GM19043 (cell line): ENCODE measurements at regions not wholly inside any gene's neighbourhood (a gene's known extent, or its start where the extent isn't known, plus 50 kb on each side); places are given as distances from the start of the nearest gene placed in this dataset.
A peak's percentile ranks its signal among the peaks of the same experiment; 100 is the strongest.

Source experiments
- ATAC-seq: cut with Tn5 transposase; IDR thresholded peaks from one replicate; pipeline ENCODE4 v1.9.1; 2021; ENCODE audit warnings: low read depth; ENCODE audit not compliant: unreplicated experiment

GRCh38 chr15:77557564-77557963 lies 75.1 kb downstream of the LINGO1 start:
- ATAC-seq, result no peak

DNA sequence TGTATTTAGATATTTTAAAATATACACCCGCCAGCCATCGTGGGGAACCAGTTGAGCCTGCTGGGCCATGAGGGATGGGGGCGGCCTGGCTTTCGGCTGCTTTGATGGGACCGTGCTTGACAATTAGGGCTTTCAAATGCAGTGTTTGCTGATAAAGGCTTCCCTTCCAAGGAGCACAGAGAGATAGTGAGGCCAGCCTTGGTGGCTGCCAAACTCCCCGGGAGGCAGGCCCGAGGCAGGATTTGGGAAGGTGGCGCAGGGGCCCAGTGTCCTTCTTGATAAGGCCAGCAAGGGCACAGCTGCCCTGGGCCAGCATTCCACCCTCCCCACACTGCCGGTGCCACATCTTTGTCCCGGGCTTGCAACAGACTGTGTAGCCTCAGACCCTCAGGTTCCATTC lies 75.6 kb downstream of the LINGO1 start:
- ATAC-seq, result no peak

DNA sequence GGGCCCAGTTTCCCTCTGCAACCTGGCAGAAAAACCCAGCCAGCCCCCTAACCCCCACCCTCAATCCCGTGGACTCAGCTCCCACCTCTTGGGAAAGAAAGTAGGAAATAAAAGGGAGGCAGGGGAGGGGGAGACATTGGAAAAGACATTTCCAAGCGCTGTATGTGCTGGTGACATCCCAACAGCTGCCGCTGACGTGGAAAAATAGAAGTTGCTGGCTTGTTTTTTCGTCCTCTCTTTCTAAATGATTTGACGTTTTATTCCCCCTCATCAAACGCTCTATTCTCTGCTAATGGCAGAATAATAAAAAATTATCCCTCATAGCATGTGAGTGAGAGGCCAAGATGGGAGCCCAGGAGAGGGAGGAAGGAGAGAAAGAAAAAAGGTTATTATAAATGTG lies 76.1 kb downstream of the LINGO1 start:
- no peak for ATAC-seq

- no peak for ATAC-seq
Observed at GRCh38 chr15:77555232-77555631, 77.5 kb downstream of the LINGO1 start.

- ATAC-seq, result no peak
Observed at GRCh38 chr15:77554306-77555080, 78.2 kb downstream of the LINGO1 start.

DNA sequence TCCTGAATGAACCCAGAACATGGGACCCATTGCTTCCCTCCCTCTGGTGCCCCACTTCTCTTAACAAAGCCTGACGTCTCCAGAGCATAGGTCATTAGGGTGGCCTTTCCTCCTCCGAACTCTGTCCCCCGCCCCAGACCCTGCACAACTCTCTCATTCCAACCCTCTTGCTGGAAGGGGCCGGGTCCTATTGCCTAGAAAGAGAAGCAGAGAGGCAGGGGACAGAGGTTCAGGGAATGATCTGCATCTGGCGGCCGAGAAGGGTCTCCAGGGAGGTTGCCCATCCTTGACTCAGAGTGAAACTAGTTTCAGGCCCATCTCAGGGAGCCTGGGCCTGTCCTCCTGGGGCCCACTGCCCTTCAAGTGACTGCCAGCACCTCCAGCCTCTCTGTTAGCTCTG lies 79.0 kb downstream of the LINGO1 start:
- no peak for ATAC-seq

- ATAC-seq, result no peak
Observed at GRCh38 chr15:77553257-77553656, 79.5 kb downstream of the LINGO1 start.

- no peak for ATAC-seq
Observed at GRCh38 chr15:77552066-77552465, 80.6 kb downstream of the LINGO1 start.

- no peak for ATAC-seq
Observed at GRCh38 chr15:77550301-77551251, 82.1 kb downstream of the LINGO1 start.

- ATAC-seq, result no peak
Observed at GRCh38 chr15:77549576-77550288, 83.0 kb downstream of the LINGO1 start.

GRCh38 chr15:77548589-77549557 lies 83.8 kb downstream of the LINGO1 start:
- no peak for ATAC-seq

GRCh38 chr15:77547801-77548588 lies 84.7 kb downstream of the LINGO1 start:
- no peak for ATAC-seq

DNA sequence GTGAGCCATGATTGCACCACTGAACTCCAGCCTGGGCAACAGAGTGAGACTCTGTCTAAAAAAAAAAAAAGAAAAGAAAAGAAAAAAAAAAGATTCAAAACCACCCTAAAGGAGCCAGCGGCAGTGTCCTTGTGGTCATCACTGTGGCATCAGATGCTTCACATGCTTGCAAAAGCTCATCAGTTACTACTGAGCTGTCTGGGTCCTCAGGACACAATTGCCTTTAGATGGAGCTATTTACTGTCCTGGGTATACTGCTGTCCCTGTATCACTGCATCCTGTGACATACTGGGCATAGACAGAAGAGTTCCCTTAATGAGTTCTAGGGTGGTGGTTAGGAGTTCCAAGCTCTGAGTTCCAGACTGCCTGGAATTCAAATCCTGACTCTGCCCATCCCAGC lies 85.8 kb downstream of the LINGO1 start:
- ATAC-seq, result no peak

DNA sequence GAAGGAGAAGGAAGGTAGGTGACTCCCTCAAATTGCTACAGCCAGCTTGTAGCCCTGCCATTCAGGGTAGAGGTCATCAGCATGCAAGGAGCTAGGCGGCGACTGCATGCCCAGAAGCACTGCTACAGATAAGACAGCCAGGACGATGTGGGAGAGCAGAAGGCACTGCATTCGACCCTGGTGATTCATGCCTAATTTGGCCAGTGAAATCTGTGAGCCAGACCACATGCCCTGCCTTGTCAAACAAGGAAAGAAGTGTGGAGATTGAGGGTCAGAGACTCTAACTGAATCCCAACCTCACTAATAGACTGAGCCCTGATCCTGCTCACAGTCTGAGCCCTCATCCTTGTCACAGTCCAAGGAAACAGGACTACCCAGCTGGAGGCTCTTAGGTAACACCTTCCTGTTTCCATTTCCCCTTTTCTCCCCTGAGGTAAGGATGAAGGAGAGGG lies 86.6 kb downstream of the LINGO1 start:
- no peak for ATAC-seq

- ATAC-seq, result no peak
Observed at GRCh38 chr15:77545058-77545457, 87.7 kb downstream of the LINGO1 start.

DNA sequence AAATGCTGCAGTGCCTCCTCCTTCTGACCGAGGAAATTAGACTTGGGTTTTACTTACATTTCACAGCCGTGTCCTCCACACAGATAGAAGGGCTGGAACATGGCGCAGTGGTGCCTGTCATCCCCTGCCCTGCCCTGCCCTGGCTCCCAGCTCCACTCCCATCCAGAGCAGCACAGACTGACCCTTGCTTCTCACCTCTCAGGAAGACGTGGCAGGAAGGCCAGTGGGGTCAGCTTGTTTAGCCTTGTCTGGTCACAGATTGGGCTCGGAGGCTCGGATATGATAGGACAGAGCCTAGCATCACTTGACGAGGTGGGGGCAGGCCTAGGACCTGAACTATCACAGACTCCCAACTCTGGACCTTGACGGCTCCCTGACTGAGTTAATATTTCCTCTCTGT lies 88.5 kb downstream of the LINGO1 start:
- no peak for ATAC-seq

DNA sequence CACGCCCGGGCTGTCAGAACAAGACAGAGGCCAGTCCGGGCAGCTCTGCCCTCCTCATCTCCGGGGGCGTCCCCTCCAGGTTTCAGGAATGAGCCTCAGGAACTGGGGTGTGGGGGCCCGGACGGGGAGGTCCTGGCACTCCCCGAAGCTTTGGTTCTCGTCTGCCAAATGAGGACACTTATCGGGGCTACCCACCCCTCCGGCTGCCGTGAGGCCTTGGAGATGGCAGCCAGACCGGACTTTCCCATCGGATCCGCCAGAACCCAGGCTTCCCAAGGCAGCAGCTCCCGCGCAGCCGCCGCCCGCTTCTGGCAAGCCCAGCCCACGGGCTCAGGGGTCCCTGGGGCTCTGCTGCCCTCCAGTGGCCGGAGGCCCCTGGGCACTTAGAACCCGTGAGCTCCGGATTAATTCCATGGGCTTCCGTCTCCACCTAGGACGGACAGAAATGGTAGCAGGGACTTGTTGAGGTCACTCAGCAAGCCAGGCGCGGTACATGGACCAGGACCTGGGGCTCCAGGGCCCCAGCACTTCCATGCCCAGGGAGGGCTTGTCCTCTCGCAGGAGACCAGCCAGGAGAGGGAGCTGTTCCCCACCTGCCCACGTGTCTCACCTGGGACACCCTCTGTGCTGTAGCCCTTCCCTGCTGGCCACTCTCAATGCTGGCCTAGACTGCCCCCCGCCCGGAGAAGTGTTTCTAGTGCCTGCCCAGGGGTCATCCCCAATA lies 89.4 kb downstream of the LINGO1 start:
- peak; percentile 57 for ATAC-seq

DNA sequence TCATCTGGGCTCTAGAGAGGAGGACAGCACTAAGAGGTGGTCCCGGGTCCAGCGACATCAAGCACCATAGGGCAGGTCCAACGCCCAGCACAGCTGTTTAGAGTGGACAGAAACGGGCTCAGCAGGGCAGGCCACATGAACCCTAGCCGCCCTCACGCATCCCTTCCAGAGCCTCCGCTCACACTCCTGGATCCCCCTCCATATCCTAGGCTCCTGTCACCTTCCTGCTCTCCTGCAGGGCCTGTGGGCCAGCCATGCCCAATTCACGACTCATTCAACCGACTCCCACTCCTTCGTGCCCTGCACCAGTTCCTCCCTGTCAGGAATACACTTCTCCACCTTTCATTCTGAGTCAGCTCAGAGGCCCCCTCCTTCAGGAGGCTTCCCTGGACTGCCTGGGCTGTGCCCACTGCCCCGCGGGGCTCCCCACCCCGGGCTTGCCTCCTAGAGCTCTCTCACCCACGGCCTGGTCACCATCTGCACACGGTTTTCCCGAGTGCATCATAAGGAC lies 90.2 kb downstream of the LINGO1 start:
- ATAC-seq, result no peak
